Glutamatergic neuron (in vitro differentiated cells): ENCODE measurements at regions not wholly inside any gene's neighbourhood (a gene's known extent, or its start where the extent isn't known, plus 50 kb on each side); places are given as distances from the start of the nearest gene placed in this dataset.

Experiments
- DNase-seq: peaks from one replicate; pipeline ENCODE4 v3.0.0; 2022
- H3K27ac Mint-ChIP-seq: one replicate; pipeline ENCODE4 v1.8.0; 2020; ENCODE audit warnings: mild to moderate bottlenecking, mixed read lengths, inconsistent platforms; ENCODE audit not compliant: unreplicated experiment
- H3K27me3 Mint-ChIP-seq: one replicate; pipeline ENCODE4 v1.8.0; 2020; ENCODE audit warnings: mild to moderate bottlenecking, moderate library complexity, mixed read lengths, inconsistent platforms; ENCODE audit not compliant: unreplicated experiment
- H3K36me3 Mint-ChIP-seq: one replicate; pipeline ENCODE4 v1.8.0; 2020; ENCODE audit warnings: mild to moderate bottlenecking, mixed read lengths, inconsistent platforms; ENCODE audit not compliant: unreplicated experiment
- H3K4me1 Mint-ChIP-seq: one replicate; pipeline ENCODE4 v1.8.0; 2020; ENCODE audit warnings: mild to moderate bottlenecking, low read depth, mixed read lengths, inconsistent platforms; ENCODE audit not compliant: unreplicated experiment
- H3K4me3 Mint-ChIP-seq: one replicate; pipeline ENCODE4 v1.8.0; 2020; ENCODE audit warnings: mild to moderate bottlenecking, mixed read lengths, inconsistent platforms; ENCODE audit not compliant: unreplicated experiment
- H3K9me3 Mint-ChIP-seq: one replicate; pipeline ENCODE4 v1.8.0; 2020; ENCODE audit warnings: mild to moderate bottlenecking, moderate library complexity, mixed read lengths, inconsistent platforms; ENCODE audit not compliant: unreplicated experiment
- CTCF ChIP-seq: fragments of 200-600 bp; sonication (generic); IDR thresholded peaks from one replicate; pipeline ENCODE4 v1.5.0; 2021; ENCODE audit not compliant: partially characterized antibody, unreplicated experiment

- no peak for DNase-seq
- Mint-ChIP-seq H3K4me3 (no peak overlapping the region), H3K36me3 (peaks cover 5% of the 10 kb centered on the region), H3K4me1 (peaks cover 14% of the 10 kb centered on the region), H3K9me3 (peaks cover 6% of the 10 kb centered on the region), H3K27me3 (peaks cover 15% of the 10 kb centered on the region), H3K27ac (no peak overlapping the region)
- TF ChIP-seq CTCF = no peak
Observed at GRCh38 chr11:119795690-119796089, 66.7 kb upstream of the NECTIN1 start.

- Mint-ChIP-seq H3K36me3 (peaks cover 5% of the 10 kb centered on the region), H3K9me3 (peaks cover 6% of the 10 kb centered on the region), H3K27me3 (peaks cover 15% of the 10 kb centered on the region), H3K4me1 (peaks cover 17% of the 10 kb centered on the region), H3K27ac (no peak overlapping the region), H3K4me3 (no peak overlapping the region)
- TF ChIP-seq CTCF = no peak
- DNase-seq = no peak
Observed at GRCh38 chr11:119795231-119795630, 66.2 kb upstream of the NECTIN1 start.

GRCh38 chr11:119794756-119795155, 65.8 kb upstream of the NECTIN1 start:
- Mint-ChIP-seq H3K4me1 (peaks cover 19% of the 10 kb centered on the region), H3K4me3 (no peak overlapping the region), H3K27ac (no peak overlapping the region), H3K9me3 (peaks cover 6% of the 10 kb centered on the region), H3K36me3 (peaks cover 5% of the 10 kb centered on the region), H3K27me3 (peaks cover 15% of the 10 kb centered on the region)
- TF ChIP-seq CTCF = no peak
- no peak for DNase-seq

- peaks cover 5% of the 10 kb centered on the region for H3K9me3 Mint-ChIP-seq
- peaks cover 4% of the 10 kb centered on the region for H3K36me3 Mint-ChIP-seq
- peaks cover 19% of the 10 kb centered on the region for H3K4me1 Mint-ChIP-seq
- no peak overlapping the region for H3K4me3 Mint-ChIP-seq
- TF ChIP-seq CTCF = no peak
- H3K27me3 Mint-ChIP-seq = peaks cover 15% of the 10 kb centered on the region
- no peak overlapping the region for H3K27ac Mint-ChIP-seq
- DNase-seq = no peak
Observed at GRCh38 chr11:119794141-119794665, 65.2 kb upstream of the NECTIN1 start.

GRCh38 chr11:119793335-119793984, 64.5 kb upstream of the NECTIN1 start:
- no peaks in the 10 kb centered on the region for H3K36me3 Mint-ChIP-seq
- H3K4me1 Mint-ChIP-seq = peaks cover 23% of the 10 kb centered on the region
- H3K4me3 Mint-ChIP-seq = no peak overlapping the region
- no peak overlapping the region for H3K27ac Mint-ChIP-seq
- DNase-seq = no peak
- no peak for TF ChIP-seq CTCF
- peaks cover 2% of the 10 kb centered on the region for H3K9me3 Mint-ChIP-seq
- H3K27me3 Mint-ChIP-seq = peaks cover 15% of the 10 kb centered on the region
